ENCODE measurements at regions not wholly inside any gene's neighbourhood (a gene's known extent, or its start where the extent isn't known, plus 50 kb on each side); places are given as distances from the start of the nearest gene placed in this dataset.

DNA sequence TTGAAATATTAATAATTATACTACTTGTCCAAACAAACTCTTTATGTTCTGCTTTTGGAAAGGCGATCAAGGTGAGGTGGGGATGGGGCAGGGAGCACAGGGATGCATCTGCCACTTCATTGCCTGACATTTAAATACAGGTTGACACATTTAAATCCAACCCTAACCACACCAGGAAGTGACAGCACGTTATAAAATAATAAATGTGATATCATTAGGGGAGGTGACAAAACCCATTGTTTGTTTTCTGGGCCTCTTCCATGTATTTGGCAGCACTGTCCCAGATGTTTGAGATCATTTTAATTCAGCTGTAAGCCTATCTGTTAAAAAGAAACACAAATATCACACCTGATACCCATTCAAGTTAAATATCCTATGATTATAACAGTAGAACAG, 342.4 kb upstream of the ARID1B start:
- H3K4me3 ChIP-seq: no peak overlapping the region
- intact Hi-C loops (cut with DNase I): no loop called here
- H3K4me1 ChIP-seq: no peaks in the 10 kb centered on the region
- no peak for TF ChIP-seq POLR2A (IDR thresholded peaks at IDR 0.05)
- TF ChIP-seq, protein P1, sequence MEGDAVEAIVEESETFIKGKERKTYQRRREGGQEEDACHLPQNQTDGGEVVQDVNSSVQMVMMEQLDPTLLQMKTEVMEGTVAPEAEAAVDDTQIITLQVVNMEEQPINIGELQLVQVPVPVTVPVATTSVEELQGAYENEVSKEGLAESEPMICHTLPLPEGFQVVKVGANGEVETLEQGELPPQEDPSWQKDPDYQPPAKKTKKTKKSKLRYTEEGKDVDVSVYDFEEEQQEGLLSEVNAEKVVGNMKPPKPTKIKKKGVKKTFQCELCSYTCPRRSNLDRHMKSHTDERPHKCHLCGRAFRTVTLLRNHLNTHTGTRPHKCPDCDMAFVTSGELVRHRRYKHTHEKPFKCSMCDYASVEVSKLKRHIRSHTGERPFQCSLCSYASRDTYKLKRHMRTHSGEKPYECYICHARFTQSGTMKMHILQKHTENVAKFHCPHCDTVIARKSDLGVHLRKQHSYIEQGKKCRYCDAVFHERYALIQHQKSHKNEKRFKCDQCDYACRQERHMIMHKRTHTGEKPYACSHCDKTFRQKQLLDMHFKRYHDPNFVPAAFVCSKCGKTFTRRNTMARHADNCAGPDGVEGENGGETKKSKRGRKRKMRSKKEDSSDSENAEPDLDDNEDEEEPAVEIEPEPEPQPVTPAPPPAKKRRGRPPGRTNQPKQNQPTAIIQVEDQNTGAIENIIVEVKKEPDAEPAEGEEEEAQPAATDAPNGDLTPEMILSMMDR (IDR thresholded peaks at IDR 0.05): no peak
- H3K9me3 ChIP-seq: no peaks in the 10 kb centered on the region
- no peaks in the 10 kb centered on the region for H3K27me3 ChIP-seq
- 44% methylated on average over 2 of the region's 2 CpGs for WGBS (ENCODE audit: insufficient coverage, low coverage, low lambda C conversion rate, missing lambda C conversion rate)
- no peak for ATAC-seq
- no peak overlapping the region for H3K27ac ChIP-seq
- DNase-seq: no peak
- H3K36me3 ChIP-seq: no peaks in the 10 kb centered on the region

DNA sequence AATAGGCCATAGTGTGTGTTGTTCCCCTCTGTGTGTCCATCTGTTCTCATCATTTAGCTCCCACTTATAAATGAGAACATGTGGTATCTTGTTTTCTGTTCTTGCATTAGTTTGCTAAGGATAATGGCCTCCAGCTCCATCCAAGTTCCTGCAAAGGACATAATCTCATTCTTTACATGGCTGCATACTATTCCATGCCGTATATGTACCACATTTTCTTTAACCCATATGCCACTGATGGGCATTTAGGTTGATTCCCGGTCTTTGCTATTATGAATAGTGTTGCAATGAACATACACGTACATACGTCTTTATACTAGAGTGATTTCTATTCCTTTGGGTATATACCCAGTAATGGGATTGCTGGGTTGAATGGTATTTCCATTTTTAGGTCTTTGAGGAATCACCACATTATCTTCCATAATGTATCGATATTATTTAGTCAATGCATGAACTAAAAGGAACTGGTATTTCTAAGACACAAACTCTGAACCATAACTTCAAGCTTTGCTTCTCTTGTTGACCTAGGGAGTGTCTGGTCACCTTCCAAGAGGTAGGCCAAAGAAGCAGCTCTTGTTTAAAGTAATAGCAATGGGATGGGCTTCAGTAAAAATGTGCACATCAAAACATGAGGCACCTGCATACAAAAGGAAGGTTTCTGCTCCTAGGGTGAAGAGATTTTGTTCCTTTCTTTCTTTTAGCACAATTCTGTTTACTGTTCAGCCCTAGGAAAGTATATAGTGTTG, 343.0 kb upstream of the ARID1B start:
- ATAC-seq: no peak
- H3K27ac ChIP-seq: no peak overlapping the region
- 87% methylated on average over 5 of the region's 5 CpGs for WGBS (ENCODE audit: insufficient coverage, low coverage, low lambda C conversion rate, missing lambda C conversion rate)
- H3K36me3 ChIP-seq: no peaks in the 10 kb centered on the region
- no peak overlapping the region for H3K4me3 ChIP-seq
- intact Hi-C loops (cut with DNase I): no loop called here
- no peak for DNase-seq
- TF ChIP-seq POLR2A (IDR thresholded peaks at IDR 0.05): no peak
- TF ChIP-seq, protein P1 (IDR thresholded peaks at IDR 0.05): no peak
- no peaks in the 10 kb centered on the region for H3K9me3 ChIP-seq
- H3K4me1 ChIP-seq: no peaks in the 10 kb centered on the region
- no peaks in the 10 kb centered on the region for H3K27me3 ChIP-seq

DNA sequence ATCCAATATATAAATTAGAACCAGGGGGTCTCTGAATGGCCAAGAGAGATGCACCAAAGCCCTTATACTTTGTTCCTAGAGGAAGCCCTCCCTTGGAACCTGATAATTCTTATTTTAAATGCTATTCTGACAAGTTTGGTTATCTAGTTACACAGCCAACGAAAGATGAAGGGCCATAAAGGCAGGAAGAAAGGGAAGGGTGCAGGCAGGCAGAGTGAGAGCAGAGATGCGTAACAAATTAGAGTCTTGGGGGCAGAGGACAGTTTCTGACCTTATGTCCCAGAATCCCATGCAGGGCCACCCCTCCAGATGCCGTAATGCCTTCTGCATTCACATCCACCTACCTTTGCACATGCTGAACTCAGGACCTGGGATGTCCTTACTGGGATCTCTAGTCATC, 344.6 kb upstream of the ARID1B start:
- no peak for TF ChIP-seq POLR2A (IDR thresholded peaks at IDR 0.05)
- TF ChIP-seq, protein P1 (IDR thresholded peaks at IDR 0.05): no peak
- no peak overlapping the region for H3K27ac ChIP-seq
- H3K4me3 ChIP-seq: no peak overlapping the region
- no peaks in the 10 kb centered on the region for H3K9me3 ChIP-seq
- WGBS (ENCODE audit: insufficient coverage, low coverage, low lambda C conversion rate, missing lambda C conversion rate): 74% methylated on average over 3 of the region's 3 CpGs
- intact Hi-C loops (cut with DNase I): no loop called here
- no peaks in the 10 kb centered on the region for H3K27me3 ChIP-seq
- no peak for ATAC-seq
- DNase-seq: no peak
- H3K36me3 ChIP-seq: no peaks in the 10 kb centered on the region
- H3K4me1 ChIP-seq: no peaks in the 10 kb centered on the region

DNA sequence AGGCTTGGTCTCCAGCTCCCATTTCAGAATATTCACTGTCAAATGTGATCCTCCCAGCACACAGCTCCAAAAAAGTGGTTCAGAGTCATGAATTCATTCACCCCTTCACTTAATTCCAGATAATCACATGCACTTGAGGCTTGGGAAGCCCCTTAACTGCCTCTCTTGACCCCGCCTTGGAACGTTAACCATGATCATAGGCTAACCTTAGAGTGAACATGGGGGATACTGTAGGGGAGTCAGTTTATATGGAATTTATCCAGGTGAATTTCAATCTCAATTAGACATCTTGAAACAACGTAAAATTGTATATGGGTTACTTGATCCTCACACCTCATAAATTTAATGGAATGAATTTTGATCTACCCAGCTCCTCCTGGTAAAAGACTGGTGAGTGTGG, 346.8 kb upstream of the ARID1B start:
- no peak for TF ChIP-seq POLR2A (IDR thresholded peaks at IDR 0.05)
- 72% methylated on average over 3 of the region's 3 CpGs for WGBS (ENCODE audit: insufficient coverage, low coverage, low lambda C conversion rate, missing lambda C conversion rate)
- no peak for DNase-seq
- H3K4me1 ChIP-seq: no peaks in the 10 kb centered on the region
- no peak overlapping the region for H3K4me3 ChIP-seq
- H3K27ac ChIP-seq: no peak overlapping the region
- no peaks in the 10 kb centered on the region for H3K36me3 ChIP-seq
- H3K9me3 ChIP-seq: no peaks in the 10 kb centered on the region
- ATAC-seq: no peak
- intact Hi-C loops (cut with DNase I): no loop called here
- H3K27me3 ChIP-seq: no peaks in the 10 kb centered on the region

DNA sequence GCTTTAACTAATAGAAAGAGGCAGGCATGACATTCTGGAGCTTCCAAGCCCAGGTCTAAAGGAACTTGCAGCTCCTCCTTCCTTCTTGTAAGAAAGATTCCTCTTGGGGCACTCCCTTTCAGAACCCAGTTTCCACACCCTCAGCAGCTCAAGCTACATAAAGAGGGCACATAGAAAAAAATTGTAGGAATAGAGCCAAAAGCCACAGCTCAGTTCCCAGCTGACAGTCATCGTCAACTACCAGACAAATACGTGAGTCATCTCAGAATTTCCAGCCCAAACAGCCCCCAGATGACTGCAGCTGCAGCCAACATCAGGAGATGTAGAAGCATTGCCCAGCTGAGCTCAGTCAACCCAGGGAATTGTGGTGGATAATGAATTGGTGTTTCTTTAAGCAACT, 349.8 kb upstream of the ARID1B start:
- H3K4me3 ChIP-seq: no peak overlapping the region
- TF ChIP-seq, protein P1 (IDR thresholded peaks at IDR 0.05): no peak
- TF ChIP-seq POLR2A (IDR thresholded peaks at IDR 0.05): no peak
- no peaks in the 10 kb centered on the region for H3K36me3 ChIP-seq
- DNase-seq (no peak), ATAC-seq (peak in 1 of 4 donors; percentile 71)
- H3K4me1 ChIP-seq: peaks cover 0 to 2% (median 0%) of the 10 kb centered on the region in 4 donors
- no peaks in the 10 kb centered on the region for H3K9me3 ChIP-seq
- H3K27me3 ChIP-seq: no peaks in the 10 kb centered on the region
- 31% methylated on average over 2 of the region's 2 CpGs for WGBS (ENCODE audit: insufficient coverage, low coverage, low lambda C conversion rate, missing lambda C conversion rate)
- H3K27ac ChIP-seq: no peak overlapping the region
- intact Hi-C loops (cut with DNase I): no loop called here
